GM21576 (cell line): ENCODE measurements at regions not wholly inside any gene's neighbourhood (a gene's known extent, or its start where the extent isn't known, plus 50 kb on each side); places are given as distances from the start of the nearest gene placed in this dataset.
"Not testable (repeated sequence)": the region's sequence is repeated elsewhere in the genome, so short reads cannot be mapped to it uniquely, and the experiment has no call there.

Experiments used
- ATAC-seq: cut with Tn5 transposase; IDR thresholded peaks from one replicate; pipeline ENCODE4 v1.9.1; 2021; ENCODE audit warnings: mild to moderate bottlenecking, moderate library complexity; ENCODE audit not compliant: unreplicated experiment

- peak; percentile 93 for ATAC-seq
Observed at GRCh38 chr15:60255390-60255789, 142.4 kb downstream of the ANXA2 start.

GRCh38 chr15:60257591-60258159 lies 140.1 kb downstream of the ANXA2 start:
- ATAC-seq: no peak

GRCh38 chr15:60259469-60259868 lies 138.3 kb downstream of the ANXA2 start:
- ATAC-seq: no peak

GRCh38 chr15:60264088-60264487 lies 133.7 kb downstream of the ANXA2 start:
- no peak for ATAC-seq

- ATAC-seq: no peak
Observed at GRCh38 chr15:60264566-60264965, 133.2 kb downstream of the ANXA2 start.

- ATAC-seq: no peak
Observed at GRCh38 chr15:60265057-60265456, 132.7 kb downstream of the ANXA2 start.

- ATAC-seq: no peak
Observed at GRCh38 chr15:60272623-60273022, 125.2 kb downstream of the ANXA2 start.

- ATAC-seq: no peak
Observed at GRCh38 chr15:60275624-60276023, 122.2 kb downstream of the ANXA2 start.

GRCh38 chr15:60278879-60279278 lies 118.9 kb downstream of the ANXA2 start:
- ATAC-seq: no peak

- ATAC-seq: no peak
Observed at GRCh38 chr15:60280259-60280658, 117.5 kb downstream of the ANXA2 start.

GRCh38 chr15:60283936-60284335 lies 113.8 kb downstream of the ANXA2 start:
- ATAC-seq: no peak

- ATAC-seq: not testable (repeated sequence)
Observed at GRCh38 chr15:60295901-60296300, 101.9 kb downstream of the ANXA2 start.

- ATAC-seq: no peak
Observed at GRCh38 chr15:60297047-60297446, 100.7 kb downstream of the ANXA2 start.
